GM21515 (cell line): ENCODE measurements at regions not wholly inside any gene's neighbourhood (a gene's known extent, or its start where the extent isn't known, plus 50 kb on each side); places are given as distances from the start of the nearest gene placed in this dataset.
A peak's percentile ranks its signal among the peaks of the same experiment; 100 is the strongest.

Experiments
- ATAC-seq: cut with Tn5 transposase; IDR thresholded peaks from one replicate; pipeline ENCODE4 v1.9.1; 2021; ENCODE audit not compliant: unreplicated experiment

DNA sequence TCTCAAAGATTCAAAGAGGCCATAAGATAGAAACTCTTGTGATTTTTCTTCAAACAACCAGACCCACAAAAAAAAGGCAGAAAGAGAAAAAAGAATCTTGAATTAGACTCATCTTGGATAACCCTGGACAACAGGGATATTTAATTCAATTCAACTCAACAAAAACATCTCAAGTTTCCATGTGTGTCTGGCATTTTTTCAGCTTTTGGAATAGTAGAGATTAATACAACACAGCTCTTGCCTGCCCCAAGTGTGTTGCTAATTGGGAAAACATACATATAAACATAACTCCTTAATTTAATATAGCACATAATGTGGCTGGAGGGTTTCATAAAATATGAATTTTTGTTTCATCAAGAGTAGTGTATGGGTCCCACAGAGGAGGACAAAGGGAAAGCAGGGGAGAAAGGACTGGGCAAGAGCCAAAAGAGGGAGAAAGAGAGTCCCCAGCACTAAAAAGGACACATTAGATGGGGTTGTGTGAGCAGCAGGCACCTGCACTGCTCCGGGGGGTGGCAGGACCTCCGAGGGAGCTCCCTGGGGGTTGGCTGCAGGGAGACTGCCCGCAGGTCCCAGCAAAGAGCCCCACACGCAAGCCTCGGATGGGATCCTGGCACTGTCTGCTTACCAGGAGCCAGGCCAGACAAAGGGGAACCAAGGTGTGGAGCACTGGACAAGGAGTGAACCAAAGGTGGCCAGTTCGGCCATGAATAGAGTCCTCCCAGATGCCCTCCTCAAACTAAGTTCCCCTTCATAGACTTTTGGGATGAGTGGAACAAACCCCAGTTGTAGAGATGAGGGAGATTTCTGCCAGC lies 65.6 kb upstream of the TMEM72 start:
- ATAC-seq = no peak

DNA sequence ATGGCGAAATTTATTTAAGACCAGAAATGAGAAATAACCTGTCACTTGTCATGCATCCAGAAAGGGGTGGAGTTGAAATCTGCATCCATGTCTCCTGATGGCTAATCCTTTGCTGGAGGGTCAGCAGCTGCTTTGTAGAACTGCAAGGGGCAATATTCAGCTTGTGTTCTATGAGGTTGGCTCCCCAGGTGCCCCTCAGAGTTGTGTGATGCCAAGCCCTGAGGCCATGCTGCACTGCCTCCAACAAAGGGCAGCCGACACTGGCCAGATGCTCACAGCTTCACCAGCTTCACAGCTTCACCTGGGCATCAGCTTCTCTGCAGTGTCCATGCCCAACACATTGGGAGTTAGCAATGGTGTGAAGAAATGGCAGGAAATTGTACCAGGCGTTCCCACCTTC lies 64.0 kb upstream of the TMEM72 start:
- ATAC-seq = no peak

DNA sequence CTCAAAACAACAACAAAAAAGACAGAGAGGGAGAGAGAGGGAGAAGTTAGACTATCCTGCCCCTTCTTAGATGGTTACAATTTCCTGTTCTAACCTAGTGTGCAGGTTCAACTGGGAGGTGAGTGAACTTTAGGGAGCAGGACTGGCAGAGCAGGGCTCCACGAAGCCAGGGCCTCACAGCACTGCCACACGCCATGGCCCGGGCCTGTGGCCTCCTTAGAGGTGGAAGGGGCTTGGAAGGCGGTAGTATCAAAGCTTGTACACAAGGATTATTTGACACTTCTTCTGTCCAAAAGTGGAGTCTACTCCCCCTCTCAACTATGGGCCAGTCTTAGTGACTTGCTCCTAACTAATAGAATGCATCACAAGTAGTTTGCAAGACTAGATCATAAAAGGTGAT lies 62.9 kb upstream of the TMEM72 start:
- no peak for ATAC-seq

DNA sequence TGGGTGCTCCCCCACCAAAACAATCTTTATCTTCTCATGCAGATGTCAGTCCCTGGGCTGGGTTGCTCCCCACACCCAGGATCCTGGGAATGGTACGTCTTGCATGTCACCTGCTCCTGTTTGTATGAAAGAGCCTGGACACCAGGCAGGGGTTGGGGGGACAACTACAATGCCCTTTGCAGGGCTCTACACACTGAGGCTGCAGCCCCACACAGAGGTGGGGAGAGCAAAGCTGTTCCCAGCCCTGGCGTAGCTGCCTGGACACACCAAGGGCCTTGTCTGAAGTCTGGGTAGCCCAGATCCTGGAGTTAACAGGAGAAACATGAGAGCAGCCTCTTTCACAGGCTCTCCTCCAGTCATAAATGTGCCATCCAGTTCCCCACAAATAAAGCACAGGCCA lies 61.2 kb upstream of the TMEM72 start:
- ATAC-seq = no peak

DNA sequence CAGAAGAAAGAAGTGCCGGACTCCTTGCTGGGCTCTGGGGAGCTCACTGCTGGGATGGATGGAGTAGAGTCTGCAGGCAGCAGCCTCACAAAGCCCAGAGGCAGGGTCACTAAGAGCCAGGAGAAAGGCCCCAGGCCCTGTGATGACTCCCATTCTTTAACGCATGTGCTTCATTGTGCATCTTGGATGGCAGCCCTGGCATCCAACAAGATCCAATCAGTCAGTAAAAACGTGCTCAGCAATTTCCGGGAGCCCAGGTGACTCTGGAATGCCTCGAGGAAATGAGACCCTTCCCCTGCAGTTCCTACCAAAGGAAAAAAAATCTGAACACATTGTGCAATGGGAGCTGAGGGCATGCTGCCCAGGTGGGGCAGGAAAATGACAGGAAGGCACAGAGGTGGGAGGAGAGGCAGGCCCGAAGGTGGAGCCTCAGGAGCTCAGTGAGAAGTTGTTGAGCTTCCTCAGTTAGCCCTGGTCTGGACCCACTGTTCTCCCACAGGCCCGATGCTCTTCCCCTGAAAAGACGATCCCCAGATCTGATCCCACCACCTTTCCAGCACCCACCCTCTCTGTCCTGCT lies 60.7 kb upstream of the TMEM72 start:
- ATAC-seq = no peak

DNA sequence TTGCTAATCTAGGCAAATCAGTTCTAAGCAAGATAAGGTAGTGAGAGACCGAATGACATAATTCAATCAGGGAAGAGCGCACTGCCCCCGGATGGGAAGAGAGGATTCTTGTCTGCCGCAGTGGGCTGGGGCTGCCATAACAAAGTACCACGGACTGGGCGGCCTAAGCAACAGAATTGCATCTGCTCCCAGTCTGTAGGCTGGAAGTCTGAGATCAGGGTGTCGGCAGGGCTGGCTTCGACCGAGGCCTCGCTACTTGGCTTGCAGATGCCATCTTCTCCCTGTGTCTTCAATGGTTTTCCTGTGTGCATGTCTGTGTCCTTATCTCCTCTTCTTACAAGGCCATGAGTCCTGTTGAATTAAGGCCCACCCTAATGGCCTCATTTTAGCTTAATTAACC lies 59.7 kb upstream of the TMEM72 start:
- ATAC-seq = no peak

DNA sequence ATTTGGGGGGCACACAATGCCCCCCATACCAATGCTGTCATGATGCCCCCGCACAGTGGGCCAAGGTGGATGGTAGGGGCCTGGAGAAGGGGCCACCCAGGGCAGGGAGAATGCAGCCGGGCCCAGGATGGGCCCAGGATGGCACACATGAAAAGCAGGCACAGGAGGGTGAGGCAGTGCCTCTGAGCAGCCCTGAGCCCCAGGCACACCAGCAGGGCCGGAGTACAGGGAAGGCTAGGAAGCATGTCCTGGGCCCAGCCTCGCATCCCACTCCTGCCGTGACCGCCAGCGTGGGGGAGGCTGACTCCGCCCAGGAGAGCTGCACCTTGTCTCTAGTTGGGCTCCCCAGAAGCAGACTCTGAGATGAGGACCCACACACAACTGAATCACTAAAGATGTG lies 59.3 kb upstream of the TMEM72 start:
- ATAC-seq = no peak

DNA sequence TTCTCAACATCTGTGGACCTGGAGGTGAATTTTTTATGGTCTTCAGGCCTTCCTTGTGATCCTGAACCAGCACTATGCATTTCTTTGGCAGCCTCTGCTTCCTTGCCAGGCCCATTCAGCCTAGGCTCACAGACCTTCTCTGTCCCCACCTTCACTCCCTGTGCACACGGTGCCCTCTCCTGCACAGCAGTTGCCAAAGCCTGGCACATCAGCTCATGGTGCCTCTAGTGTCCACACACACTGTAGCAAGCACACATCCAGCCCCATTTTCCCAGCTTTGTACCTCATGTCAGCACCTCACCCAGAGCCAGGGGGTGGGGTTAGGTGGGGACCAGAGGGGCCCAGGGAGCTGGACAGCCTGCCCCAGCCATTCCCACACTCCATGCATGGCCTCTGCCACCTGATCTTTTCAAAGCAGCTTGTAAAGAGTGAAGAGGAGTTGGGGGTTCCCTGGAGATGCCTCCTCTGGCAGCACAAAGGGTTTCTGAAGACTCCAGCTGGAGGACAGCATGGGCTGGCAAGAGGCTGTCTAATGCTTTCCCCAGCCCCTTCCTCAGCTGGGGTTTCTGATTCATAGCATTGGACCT lies 57.9 kb upstream of the TMEM72 start:
- no peak for ATAC-seq

DNA sequence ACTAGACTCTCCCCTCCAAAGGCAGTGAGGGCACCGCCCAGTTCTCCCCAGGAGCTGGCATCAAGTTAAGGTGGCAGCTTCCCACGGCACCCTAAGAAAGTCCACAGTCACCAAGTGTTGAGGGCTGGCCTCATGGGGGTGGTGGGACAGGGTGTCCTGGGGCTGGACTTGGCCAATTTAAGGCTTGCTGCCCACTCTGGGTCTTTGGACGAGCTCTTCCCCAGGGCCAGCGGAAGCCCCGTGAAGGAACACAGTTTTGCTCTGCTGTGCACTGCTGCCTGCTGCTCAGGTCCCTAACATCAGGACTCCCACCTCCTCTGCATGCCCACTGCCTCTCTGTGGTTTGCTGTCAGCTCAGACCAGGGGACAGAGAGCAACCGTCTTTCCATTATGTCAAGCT lies 57.3 kb upstream of the TMEM72 start:
- no peak for ATAC-seq

DNA sequence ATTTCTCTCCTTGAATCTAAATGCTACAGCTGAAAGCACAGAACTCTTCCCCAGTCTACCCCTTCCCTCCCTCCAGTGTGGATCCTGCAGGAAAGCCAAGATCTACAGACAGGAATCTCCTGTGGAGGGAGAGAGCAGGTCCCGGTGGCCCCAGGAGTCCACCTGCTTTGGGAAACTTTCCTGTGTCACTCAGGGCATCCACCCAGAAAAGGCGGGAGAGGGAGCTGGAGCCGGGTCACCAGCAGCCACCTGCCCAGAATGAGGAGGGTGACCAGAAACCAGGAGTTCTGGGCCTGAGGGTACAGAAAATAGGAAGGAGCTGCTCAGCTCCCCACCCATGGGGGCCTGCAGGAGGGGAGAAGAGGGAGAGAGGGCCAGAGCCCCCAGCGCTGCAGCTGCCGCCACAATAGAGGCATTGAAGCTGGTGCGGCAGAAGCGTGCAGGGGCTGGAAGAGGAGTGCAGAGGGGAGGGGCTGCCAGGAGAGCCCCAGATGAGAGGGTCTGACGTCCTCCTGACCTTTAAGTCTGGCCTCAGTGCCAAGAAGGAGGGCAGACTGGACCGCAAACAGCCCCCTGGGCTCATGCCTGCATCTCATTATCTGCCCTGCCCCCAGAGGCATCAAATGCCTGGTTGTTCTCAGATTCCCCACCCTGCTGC lies 56.3 kb upstream of the TMEM72 start:
- ATAC-seq = no peak

DNA sequence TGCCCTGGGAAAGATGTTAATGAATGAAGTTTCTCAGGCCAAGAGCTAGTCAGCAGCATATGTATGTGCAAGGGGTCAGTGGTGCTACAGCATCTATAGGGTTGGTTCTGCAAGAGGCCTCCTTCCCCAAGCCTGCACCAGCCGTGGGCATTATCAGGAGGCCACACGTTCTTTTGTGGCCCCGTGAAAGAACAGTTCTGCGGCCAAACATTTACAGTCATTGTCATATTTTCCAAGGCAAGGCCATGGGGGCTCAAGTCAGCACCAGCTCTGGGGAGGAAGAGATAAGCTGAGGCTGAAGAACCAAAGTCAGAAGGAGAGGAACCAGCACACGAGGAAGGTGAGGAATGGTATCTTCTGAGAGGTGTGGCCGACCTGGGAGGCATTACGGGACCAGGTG lies 54.4 kb upstream of the TMEM72 start:
- no peak for ATAC-seq

DNA sequence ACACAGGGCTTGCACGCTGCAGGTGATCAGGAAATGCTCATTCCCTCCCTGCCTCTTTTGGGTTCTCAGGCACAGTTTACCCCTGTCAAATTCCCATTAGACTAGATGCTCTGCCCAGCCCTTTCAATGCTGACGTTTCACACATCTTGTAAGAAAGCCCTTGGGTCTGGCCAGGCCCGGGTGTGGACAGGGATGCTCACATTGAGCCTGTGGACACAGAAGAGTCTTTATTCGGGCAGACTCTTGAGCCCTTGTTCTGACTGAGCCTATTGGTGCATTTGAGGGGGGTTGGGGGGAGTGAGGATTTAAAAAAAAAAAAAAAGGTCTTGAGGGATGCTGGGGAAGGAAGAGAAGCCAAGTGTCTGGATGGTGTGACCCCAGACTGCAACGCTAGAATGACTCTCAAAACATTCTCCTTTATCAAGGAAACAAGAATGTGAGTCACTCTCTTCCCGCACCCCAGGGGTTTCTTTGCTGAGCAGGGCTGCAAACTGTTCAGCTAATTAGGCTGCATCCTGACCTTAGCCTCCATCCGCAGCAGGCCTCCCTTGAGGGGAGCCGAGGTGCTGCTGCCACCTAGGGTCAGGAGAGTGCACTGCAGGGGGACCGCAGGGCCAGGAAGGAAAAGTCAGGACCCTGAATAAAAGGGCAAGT lies 53.6 kb upstream of the TMEM72 start:
- ATAC-seq = peak; percentile 64

DNA sequence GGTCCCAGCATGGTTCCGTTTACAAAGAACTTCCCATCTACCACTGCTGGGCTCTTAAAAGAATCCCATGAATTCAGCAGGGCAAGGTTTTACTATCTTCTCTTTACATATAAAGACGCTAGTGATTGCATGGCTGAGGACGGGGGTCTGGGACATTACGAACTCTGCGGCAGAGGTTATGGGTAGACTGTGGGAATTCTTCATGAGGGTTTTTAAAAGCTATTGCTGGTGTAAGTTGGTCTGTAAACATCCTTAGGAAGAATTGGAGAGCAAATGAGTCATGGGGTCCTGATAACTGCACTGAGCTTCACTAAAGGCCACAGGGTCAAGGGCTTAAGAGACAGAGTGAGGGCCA lies 53.1 kb upstream of the TMEM72 start:
- ATAC-seq = no peak

DNA sequence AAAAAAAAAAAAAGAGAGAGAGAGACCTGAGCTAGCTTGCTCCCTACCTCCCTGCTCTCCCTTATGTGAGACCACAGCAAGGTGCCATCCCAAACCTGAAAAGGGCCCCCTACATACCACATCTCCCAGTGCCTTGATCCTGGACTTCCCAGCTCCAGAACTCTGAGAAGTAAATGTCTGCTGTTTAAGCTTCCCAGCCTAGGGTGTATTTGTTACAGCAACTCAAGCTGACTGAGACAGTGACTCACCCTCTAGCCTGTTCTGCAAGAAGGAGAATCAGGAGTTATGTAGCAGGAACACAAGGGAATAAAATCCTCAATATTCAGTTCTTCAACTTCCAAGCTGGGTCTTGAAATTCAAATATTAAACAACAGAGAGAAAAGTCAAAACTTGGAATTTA lies 52.1 kb upstream of the TMEM72 start:
- no peak for ATAC-seq

DNA sequence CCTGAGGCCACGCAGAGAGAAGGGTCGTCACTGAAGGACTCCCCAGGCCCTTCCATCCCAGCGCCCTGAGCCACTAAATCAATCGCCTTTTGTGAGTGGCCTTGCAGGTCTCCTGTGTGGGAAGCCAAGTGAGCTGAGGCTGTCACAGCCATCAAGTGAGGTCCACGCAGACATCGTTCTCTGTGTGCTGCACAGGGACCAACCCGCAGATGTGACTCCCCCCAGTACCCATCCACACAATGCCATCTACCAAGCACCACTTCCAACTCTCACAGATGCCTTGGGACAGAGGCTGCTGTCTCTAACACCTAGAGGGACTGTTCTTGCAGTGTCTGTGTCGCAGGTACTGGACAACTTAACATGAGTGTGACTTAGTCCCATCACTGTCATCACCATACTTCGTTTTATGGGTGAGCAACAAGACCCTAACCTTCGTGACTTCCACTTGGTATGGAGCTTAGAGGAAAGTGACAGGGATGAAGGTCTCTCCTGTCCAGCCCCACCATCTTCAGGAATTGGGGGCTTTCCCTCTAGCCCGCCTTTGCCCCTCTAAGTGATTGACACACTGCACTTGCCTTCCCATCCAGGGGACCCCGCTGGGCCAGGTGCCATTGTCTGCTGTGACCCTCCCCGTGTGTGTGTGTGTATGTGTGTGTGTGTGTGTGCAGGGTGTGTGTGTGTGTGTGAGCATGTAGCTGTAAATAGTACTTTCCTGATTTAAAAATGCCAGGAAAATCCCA lies 51.4 kb upstream of the TMEM72 start:
- no peak for ATAC-seq

DNA sequence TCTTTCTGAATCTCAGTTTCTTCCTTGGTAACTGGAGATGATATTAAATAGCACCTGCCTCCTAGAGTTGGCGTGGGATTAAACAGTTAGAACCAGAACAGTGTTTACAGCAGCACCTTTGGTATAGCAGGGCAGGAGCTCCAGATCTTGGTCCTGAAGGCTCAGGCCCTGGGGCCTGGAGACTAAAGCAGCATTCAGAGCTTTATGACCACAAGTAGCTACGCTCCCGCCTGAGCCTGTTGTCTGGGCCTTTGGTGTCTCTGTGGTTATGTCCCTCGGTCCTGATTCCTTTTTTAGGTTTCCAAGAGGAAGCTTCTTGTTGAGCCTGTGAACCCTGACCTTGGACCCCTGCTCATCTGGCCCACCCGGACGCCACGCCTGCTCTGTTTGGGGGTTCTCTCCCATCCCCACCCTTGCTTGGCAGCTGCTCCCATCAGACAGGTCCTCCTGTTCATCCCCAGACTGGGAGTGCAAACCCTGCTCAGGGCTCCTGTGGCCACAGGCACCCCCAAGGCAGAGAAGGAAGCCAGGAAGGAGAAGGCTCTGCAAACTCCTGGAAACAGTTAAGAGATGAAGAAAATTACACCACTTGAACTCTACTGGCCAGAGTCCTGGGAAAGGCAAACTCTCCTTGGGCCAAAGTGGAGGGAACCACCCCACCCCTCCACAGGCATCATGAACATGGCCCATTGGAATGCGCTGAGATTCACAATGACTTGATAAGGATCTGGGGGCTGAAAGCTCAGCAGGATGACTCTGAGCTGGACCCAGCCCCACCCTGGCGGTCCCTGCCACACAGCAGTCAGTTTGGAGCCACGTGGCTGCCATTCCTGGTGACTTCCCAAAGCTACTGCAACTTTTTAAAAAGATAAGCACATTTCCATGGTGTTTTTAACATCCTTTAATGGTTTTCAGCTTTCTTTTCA lies 50.1 kb upstream of the TMEM72 start:
- no peak for ATAC-seq
